ENCODE measurements at regions not wholly inside any gene's neighbourhood (a gene's known extent, or its start where the extent isn't known, plus 50 kb on each side); places are given as distances from the start of the nearest gene placed in this dataset.

DNA sequence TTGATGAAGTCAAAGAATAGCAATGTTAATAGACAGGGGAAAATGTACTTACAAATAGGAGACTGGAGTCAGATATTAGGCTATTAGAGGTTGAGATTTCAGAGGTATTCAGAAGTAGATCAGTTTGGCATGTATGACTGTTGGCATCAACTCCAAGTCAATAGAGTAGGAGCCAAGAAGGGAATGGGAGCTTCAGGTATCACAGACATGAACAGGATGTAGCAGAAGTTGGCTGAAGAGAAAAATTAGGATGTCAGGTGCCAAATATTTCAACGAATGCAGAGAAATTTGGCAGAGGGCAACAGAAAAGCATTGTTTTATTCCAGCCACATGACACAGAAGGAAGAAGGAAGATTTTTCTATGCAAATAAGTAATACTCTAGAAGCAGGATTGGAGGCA, 69.7 kb downstream of the GLYATL1 start:
- TF ChIP-seq, protein P1, sequence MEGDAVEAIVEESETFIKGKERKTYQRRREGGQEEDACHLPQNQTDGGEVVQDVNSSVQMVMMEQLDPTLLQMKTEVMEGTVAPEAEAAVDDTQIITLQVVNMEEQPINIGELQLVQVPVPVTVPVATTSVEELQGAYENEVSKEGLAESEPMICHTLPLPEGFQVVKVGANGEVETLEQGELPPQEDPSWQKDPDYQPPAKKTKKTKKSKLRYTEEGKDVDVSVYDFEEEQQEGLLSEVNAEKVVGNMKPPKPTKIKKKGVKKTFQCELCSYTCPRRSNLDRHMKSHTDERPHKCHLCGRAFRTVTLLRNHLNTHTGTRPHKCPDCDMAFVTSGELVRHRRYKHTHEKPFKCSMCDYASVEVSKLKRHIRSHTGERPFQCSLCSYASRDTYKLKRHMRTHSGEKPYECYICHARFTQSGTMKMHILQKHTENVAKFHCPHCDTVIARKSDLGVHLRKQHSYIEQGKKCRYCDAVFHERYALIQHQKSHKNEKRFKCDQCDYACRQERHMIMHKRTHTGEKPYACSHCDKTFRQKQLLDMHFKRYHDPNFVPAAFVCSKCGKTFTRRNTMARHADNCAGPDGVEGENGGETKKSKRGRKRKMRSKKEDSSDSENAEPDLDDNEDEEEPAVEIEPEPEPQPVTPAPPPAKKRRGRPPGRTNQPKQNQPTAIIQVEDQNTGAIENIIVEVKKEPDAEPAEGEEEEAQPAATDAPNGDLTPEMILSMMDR (IDR thresholded peaks at IDR 0.05), result no peak
- H3K27ac Mint-ChIP-seq, result no peak overlapping the region
- H3K27me3 Mint-ChIP-seq (ENCODE audit: low read depth, poor library complexity), result peaks cover 7% of the 10 kb centered on the region
- H3K4me3 Mint-ChIP-seq, result no peak overlapping the region
- H3K36me3 Mint-ChIP-seq (ENCODE audit: low read depth), result no peaks in the 10 kb centered on the region
- peaks cover 9% of the 10 kb centered on the region for H3K9me3 Mint-ChIP-seq
- DNase-seq, result no peak
- H3K4me1 Mint-ChIP-seq, result peaks cover 9% of the 10 kb centered on the region

DNA sequence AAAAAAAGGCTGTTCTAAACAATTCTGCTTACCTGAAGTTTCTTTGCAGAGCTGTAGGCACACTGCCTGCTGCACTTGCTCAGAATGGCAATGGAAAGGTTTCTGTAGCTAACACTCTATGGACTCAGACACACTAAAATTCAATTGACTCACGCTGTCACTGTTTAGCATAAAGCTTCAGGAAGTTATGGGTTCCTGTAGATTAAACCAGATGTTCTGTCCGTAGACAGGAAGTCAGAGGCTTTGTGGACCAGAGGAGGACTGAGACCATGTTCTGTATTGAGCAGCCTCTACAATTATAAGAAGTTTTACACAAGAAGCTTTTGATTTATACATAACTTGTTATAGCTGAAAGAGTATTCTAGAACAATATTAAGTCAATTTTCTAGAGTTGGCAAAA, 70.4 kb downstream of the GLYATL1 start:
- TF ChIP-seq, protein P1 (IDR thresholded peaks at IDR 0.05), result no peak
- no peak for DNase-seq
- Mint-ChIP-seq H3K4me1 (peaks cover 9% of the 10 kb centered on the region), H3K27ac (no peak overlapping the region), H3K36me3 (ENCODE audit: low read depth) (peaks cover 4% of the 10 kb centered on the region), H3K27me3 (ENCODE audit: low read depth, poor library complexity) (peaks cover 7% of the 10 kb centered on the region), H3K4me3 (no peak overlapping the region), H3K9me3 (peaks cover 16% of the 10 kb centered on the region)

DNA sequence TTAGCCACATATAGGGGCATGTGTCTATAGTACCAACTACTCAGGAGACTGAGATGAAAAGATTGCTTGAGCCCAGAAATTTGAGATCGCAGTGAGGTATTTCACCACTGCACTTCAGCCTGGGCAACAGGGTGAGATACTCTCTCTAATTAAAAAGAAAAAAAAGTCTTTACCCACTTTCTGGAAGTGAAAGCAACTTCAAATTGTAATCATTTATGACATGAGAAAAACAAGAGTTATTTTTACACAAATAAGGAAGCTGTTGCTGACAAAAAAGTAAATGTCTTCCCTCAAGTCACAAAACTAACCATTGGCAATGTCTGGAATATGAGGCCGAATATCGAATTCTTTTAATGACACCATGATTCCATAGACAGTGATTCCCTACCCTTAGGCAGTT, 71.4 kb downstream of the GLYATL1 start:
- no peak overlapping the region for H3K4me3 Mint-ChIP-seq

GRCh38 chr11:59011655-59012397, 72.5 kb downstream of the GLYATL1 start:
- Mint-ChIP-seq H3K27me3 (ENCODE audit: low read depth, poor library complexity) (peaks cover 7% of the 10 kb centered on the region), H3K4me3 (no peak overlapping the region)
- peak; percentile 6 for DNase-seq

More for the DNA sequence above, 71.4 kb downstream of the GLYATL1 start:
- no peak for DNase-seq
- Mint-ChIP-seq H3K9me3 (peaks cover 23% of the 10 kb centered on the region), H3K4me1 (peaks cover 9% of the 10 kb centered on the region), H3K27me3 (ENCODE audit: low read depth, poor library complexity) (peaks cover 7% of the 10 kb centered on the region), H3K36me3 (ENCODE audit: low read depth) (peaks cover 10% of the 10 kb centered on the region), H3K27ac (no peak overlapping the region)
- TF ChIP-seq, protein P1 (IDR thresholded peaks at IDR 0.05), result no peak

DNA sequence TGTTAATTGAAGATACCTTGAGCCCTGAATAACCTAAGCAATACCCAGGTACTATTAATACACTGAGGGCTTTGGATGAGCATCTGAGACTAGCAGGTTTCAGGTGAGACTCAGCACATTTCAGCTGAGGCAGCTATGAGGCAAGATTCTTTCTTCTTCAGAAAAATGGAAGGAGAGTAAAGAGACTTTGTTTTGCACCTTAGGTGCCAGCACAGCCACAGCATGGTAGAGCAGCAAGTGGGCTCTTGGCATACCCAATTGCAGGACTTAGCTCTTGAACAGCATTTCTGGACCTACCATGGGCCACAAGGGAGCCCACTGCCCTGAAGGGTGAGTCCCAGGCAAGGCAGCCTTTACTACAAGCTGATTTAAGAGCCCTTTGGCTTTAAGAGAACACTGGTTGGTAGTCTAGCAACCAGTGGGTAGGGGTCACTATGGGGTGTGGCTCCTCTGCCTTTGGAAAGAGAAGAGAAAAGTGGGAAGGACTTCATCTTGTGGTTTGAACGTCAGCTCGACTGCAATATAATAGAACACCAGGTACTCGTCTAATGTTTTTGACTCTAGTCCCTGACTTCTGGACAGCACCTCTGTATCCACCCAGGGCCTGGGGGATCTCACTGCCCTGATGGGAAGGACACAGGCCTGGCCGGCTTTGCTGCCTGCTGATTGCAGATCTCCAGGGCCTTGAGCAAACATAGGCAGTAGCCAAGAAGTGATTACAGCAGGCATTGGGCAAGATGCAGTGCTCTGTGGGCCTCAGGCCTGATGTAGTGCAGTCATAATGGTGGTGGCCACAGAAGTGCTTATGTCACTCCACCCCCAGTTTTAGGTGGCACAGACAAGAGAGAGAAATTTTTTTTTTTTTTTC, 73.3 kb downstream of the GLYATL1 start:
- peaks cover 31% of the 10 kb centered on the region for H3K9me3 Mint-ChIP-seq
- H3K4me3 Mint-ChIP-seq, result no peak overlapping the region
- DNase-seq, result no peak
- peaks cover 7% of the 10 kb centered on the region for H3K27me3 Mint-ChIP-seq (ENCODE audit: low read depth, poor library complexity)
- H3K27ac Mint-ChIP-seq, result no peak overlapping the region
- TF ChIP-seq, protein P1 (IDR thresholded peaks at IDR 0.05), result no peak
- peaks cover 9% of the 10 kb centered on the region for H3K4me1 Mint-ChIP-seq
- peaks cover 10% of the 10 kb centered on the region for H3K36me3 Mint-ChIP-seq (ENCODE audit: low read depth)

More at GRCh38 chr11:59011655-59012397, 72.5 kb downstream of the GLYATL1 start:
- no peak overlapping the region for H3K27ac Mint-ChIP-seq
- H3K9me3 Mint-ChIP-seq, result peaks cover 30% of the 10 kb centered on the region
- peaks cover 9% of the 10 kb centered on the region for H3K4me1 Mint-ChIP-seq
- peaks cover 10% of the 10 kb centered on the region for H3K36me3 Mint-ChIP-seq (ENCODE audit: low read depth)
- TF ChIP-seq, protein P1 (IDR thresholded peaks at IDR 0.05), result no peak

All from nephron progenitor cell (in vitro differentiated cells).